OCI-LY3 (cell line): ENCODE measurements at regions not wholly inside any gene's neighbourhood (a gene's known extent, or its start where the extent isn't known, plus 50 kb on each side); places are given as distances from the start of the nearest gene placed in this dataset.

Source experiments
- EZH2phosphoT487 ChIP-seq: fragments of 200-600 bp; shearing (Covaris generic); IDR thresholded peaks from 2 replicates; pipeline ENCODE4 v1.6.1; 2018; ENCODE audit warnings: antibody characterized with exemption, mixed run types, low read depth
- TF ChIP-seq, protein P1 (sequence below): fragments of 200-600, 300-600 bp; sonication (generic); IDR thresholded peaks from 2 replicates; pipeline ENCODE4 v1.5.1; 2014; ENCODE audit warnings: antibody characterized with exemption, low read length, low read depth

DNA sequence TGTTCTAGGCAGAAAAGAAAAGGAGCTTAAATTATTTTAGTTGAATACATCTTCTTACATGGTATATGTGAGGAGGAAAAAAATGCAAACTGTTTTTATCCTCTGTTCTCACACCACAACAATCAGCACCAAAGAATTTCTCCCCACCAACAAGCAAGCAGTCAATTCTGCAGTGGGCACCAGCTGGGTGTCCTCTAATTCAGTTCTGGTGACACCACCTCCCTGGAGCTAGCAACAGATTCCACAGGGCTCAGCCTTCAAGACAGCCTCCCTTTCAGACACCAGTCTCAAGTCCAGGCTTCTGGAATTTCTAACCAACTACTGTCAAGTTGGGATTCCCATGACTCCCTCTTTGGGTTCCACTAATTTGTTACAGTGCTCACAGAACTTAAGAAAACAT, 490.2 kb upstream of the IGFBP3 start:
- TF ChIP-seq, protein P1, sequence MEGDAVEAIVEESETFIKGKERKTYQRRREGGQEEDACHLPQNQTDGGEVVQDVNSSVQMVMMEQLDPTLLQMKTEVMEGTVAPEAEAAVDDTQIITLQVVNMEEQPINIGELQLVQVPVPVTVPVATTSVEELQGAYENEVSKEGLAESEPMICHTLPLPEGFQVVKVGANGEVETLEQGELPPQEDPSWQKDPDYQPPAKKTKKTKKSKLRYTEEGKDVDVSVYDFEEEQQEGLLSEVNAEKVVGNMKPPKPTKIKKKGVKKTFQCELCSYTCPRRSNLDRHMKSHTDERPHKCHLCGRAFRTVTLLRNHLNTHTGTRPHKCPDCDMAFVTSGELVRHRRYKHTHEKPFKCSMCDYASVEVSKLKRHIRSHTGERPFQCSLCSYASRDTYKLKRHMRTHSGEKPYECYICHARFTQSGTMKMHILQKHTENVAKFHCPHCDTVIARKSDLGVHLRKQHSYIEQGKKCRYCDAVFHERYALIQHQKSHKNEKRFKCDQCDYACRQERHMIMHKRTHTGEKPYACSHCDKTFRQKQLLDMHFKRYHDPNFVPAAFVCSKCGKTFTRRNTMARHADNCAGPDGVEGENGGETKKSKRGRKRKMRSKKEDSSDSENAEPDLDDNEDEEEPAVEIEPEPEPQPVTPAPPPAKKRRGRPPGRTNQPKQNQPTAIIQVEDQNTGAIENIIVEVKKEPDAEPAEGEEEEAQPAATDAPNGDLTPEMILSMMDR: no peak
- no peak for TF ChIP-seq EZH2phosphoT487
